IMR-90 (cell line): ENCODE measurements at regions not wholly inside any gene's neighbourhood (a gene's known extent, or its start where the extent isn't known, plus 50 kb on each side); places are given as distances from the start of the nearest gene placed in this dataset.

Experiments
- MXI1 ChIP-seq: IDR thresholded peaks from 2 replicates; pipeline ENCODE4 v1.6.1; 2012; ENCODE audit warnings: low read depth, mild to moderate bottlenecking, low read length, moderate library complexity, borderline replicate concordance
- RAD21 ChIP-seq: IDR thresholded peaks from 2 replicates; pipeline ENCODE4 v1.6.1; 2012; ENCODE audit warnings: low read length, improper control_type of control experiment
- TF ChIP-seq, protein P1 (sequence below): conservative IDR thresholded peaks from 2 replicates; pipeline ENCODE4 v1.5.1; 2012; ENCODE audit warnings: mild to moderate bottlenecking, low read depth, low read length, improper control_type of control experiment
- TF ChIP-seq, protein P2 (sequence below): fragments of 150-350 bp; IDR thresholded peaks from 2 replicates; pipeline ENCODE4 v1.6.1; 2017; ENCODE audit warnings: mild to moderate bottlenecking, antibody characterized with exemption, low read length, low read depth
- TF ChIP-seq, protein P3 (sequence below): fragments of 150-350 bp; IDR thresholded peaks from 2 replicates; pipeline ENCODE4 v1.6.1; 2016; ENCODE audit warnings: low read depth, mild to moderate bottlenecking, low read length, moderate library complexity, borderline replicate concordance

DNA sequence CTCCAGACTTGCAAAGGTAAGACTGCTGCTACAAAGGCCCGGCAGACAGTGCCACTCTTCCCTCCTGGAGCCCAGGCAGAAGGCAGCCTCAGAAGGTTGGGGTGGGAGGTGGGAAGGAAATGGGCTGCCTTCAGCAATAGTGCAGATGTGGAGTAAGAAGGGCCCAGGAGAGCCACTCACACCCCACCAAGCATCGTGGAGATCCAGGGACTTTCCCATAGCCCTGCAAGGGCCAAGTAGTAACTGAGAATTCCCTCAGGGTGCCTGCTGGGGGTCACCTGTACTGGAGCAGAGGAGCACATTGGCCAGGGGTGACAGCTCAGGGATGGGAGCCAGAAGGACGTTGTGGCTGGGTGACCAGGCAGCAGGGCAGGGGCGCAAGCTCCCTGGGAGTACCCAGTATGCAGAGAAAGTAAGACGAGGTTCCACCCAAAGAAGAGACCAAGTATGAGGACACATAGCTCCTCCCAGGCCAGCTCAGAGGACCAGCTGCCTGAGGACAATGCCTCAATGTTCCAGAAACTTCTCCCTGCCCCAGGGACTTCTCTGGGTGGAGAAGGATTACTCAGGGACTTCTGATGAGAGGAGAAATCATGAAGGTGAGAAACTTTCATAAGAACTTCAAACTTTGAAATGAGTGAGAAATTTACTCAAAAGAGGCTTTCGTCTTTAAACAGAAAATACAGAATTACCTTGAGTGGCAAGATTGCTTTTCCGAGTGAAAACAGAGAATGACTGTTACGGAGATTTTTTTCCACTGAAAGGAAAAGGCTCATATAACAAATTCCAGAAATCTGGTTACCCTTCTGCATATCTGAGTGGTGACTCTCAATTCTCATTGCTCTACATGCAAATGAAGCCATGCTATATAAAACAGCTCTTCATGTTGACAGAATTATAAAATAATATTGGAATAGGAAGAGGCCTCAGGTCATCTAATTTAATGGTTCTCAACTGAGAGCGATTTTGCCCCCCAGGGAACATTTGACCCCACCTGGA lies 87.9 kb upstream of the TRIO start:
- TF ChIP-seq, protein P1, sequence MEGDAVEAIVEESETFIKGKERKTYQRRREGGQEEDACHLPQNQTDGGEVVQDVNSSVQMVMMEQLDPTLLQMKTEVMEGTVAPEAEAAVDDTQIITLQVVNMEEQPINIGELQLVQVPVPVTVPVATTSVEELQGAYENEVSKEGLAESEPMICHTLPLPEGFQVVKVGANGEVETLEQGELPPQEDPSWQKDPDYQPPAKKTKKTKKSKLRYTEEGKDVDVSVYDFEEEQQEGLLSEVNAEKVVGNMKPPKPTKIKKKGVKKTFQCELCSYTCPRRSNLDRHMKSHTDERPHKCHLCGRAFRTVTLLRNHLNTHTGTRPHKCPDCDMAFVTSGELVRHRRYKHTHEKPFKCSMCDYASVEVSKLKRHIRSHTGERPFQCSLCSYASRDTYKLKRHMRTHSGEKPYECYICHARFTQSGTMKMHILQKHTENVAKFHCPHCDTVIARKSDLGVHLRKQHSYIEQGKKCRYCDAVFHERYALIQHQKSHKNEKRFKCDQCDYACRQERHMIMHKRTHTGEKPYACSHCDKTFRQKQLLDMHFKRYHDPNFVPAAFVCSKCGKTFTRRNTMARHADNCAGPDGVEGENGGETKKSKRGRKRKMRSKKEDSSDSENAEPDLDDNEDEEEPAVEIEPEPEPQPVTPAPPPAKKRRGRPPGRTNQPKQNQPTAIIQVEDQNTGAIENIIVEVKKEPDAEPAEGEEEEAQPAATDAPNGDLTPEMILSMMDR: no peak
- TF ChIP-seq MXI1: no peak
- TF ChIP-seq, protein P2, sequence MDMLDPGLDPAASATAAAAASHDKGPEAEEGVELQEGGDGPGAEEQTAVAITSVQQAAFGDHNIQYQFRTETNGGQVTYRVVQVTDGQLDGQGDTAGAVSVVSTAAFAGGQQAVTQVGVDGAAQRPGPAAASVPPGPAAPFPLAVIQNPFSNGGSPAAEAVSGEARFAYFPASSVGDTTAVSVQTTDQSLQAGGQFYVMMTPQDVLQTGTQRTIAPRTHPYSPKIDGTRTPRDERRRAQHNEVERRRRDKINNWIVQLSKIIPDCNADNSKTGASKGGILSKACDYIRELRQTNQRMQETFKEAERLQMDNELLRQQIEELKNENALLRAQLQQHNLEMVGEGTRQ: no peak
- no peak for TF ChIP-seq RAD21
- TF ChIP-seq, protein P3, sequence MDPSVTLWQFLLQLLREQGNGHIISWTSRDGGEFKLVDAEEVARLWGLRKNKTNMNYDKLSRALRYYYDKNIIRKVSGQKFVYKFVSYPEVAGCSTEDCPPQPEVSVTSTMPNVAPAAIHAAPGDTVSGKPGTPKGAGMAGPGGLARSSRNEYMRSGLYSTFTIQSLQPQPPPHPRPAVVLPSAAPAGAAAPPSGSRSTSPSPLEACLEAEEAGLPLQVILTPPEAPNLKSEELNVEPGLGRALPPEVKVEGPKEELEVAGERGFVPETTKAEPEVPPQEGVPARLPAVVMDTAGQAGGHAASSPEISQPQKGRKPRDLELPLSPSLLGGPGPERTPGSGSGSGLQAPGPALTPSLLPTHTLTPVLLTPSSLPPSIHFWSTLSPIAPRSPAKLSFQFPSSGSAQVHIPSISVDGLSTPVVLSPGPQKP: no peak
